Neural cell (in vitro differentiated cells): ENCODE measurements at regions not wholly inside any gene's neighbourhood (a gene's known extent, or its start where the extent isn't known, plus 50 kb on each side); places are given as distances from the start of the nearest gene placed in this dataset.

Experiments used
- EZH2 ChIP-seq: fragments of 200-600, 300-800 bp; shearing (Covaris generic), sonication (generic); IDR thresholded peaks from 2 replicates; pipeline ENCODE4 v1.6.1; 2014; ENCODE audit warnings: antibody characterized with exemption, low read length, borderline replicate concordance, mild to moderate bottlenecking; ENCODE audit not compliant: insufficient read depth, poor library complexity, severe bottlenecking
- MXI1 ChIP-seq: fragments of 450-650 bp; conservative IDR thresholded peaks from 2 replicates; pipeline ENCODE4 v1.6.1; 2014; ENCODE audit warnings: antibody characterized with exemption, mild to moderate bottlenecking; ENCODE audit not compliant: poor library complexity, severe bottlenecking
- POLR2AphosphoS5 ChIP-seq: IDR thresholded peaks from 2 replicates; pipeline ENCODE4 v1.6.1; 2012
- TF ChIP-seq, protein P1 (sequence below): fragments of 450-650 bp; IDR thresholded peaks from 2 replicates; pipeline ENCODE4 v1.5.1; 2014; ENCODE audit warnings: antibody characterized with exemption, mild to moderate bottlenecking, moderate library complexity; ENCODE audit not compliant: poor library complexity, severe bottlenecking

DNA sequence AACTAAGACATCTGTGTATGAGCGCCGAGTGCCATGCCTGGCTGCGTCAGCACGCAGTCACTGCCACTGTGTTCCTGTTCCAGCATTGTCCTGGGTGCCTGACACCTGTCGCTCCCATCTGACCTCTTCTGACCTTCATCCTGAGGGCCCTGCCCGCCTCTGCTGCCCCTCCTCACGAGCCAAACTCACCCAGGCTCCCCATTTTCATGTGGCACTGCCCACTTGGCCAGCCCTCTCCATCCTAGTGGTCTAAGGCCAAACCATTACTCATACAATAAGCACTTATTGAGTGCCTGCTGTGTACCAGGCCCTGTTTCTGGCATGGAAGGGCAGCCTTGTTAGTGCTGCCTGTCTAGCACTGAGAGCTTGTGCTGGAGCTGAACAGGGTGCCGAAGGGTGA, 77.2 kb upstream of the PCBD1 start:
- no peak for TF ChIP-seq POLR2AphosphoS5
- TF ChIP-seq, protein P1, sequence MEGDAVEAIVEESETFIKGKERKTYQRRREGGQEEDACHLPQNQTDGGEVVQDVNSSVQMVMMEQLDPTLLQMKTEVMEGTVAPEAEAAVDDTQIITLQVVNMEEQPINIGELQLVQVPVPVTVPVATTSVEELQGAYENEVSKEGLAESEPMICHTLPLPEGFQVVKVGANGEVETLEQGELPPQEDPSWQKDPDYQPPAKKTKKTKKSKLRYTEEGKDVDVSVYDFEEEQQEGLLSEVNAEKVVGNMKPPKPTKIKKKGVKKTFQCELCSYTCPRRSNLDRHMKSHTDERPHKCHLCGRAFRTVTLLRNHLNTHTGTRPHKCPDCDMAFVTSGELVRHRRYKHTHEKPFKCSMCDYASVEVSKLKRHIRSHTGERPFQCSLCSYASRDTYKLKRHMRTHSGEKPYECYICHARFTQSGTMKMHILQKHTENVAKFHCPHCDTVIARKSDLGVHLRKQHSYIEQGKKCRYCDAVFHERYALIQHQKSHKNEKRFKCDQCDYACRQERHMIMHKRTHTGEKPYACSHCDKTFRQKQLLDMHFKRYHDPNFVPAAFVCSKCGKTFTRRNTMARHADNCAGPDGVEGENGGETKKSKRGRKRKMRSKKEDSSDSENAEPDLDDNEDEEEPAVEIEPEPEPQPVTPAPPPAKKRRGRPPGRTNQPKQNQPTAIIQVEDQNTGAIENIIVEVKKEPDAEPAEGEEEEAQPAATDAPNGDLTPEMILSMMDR: no peak
- TF ChIP-seq EZH2: no peak
- no peak for TF ChIP-seq MXI1
